ENCODE measurements at regions not wholly inside any gene's neighbourhood (a gene's known extent, or its start where the extent isn't known, plus 50 kb on each side); places are given as distances from the start of the nearest gene placed in this dataset.

DNA sequence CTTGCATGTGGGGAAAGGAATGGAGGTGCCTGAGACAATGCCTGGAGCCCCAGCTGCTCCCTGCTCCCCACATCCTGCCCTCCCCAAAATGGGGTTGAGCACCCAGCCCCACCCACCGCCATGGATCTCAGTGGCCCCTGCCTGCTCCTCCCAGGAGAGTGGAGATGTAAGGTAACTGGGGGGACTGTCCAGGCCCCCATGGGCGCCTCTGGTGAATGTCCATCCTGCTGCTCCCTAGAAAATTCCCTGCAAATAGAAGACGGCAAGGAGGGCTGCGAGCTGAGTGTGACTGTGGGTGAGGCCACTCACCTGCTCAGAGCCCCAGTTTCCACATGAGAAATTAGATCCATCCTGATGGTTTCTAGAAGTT is 101.6 kb downstream of the RAMP3 start:
- TF ChIP-seq, protein P1, sequence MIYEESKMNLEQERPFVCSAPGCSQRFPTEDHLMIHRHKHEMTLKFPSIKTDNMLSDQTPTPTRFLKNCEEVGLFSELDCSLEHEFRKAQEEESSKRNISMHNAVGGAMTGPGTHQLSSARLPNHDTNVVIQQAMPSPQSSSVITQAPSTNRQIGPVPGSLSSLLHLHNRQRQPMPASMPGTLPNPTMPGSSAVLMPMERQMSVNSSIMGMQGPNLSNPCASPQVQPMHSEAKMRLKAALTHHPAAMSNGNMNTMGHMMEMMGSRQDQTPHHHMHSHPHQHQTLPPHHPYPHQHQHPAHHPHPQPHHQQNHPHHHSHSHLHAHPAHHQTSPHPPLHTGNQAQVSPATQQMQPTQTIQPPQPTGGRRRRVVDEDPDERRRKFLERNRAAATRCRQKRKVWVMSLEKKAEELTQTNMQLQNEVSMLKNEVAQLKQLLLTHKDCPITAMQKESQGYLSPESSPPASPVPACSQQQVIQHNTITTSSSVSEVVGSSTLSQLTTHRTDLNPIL (CRISPR knock-in tag; IDR thresholded peaks at IDR 0.05; ENCODE audit: low read depth): no peak
- TF ChIP-seq, protein P2, sequence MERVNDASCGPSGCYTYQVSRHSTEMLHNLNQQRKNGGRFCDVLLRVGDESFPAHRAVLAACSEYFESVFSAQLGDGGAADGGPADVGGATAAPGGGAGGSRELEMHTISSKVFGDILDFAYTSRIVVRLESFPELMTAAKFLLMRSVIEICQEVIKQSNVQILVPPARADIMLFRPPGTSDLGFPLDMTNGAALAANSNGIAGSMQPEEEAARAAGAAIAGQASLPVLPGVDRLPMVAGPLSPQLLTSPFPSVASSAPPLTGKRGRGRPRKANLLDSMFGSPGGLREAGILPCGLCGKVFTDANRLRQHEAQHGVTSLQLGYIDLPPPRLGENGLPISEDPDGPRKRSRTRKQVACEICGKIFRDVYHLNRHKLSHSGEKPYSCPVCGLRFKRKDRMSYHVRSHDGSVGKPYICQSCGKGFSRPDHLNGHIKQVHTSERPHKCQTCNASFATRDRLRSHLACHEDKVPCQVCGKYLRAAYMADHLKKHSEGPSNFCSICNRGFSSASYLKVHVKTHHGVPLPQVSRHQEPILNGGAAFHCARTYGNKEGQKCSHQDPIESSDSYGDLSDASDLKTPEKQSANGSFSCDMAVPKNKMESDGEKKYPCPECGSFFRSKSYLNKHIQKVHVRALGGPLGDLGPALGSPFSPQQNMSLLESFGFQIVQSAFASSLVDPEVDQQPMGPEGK (CRISPR knock-in tag; IDR thresholded peaks at IDR 0.05; ENCODE audit: borderline replicate concordance): no peak

All from SK-N-SH treated with all-trans-retinoic acid at 6 μM for 48 hours (cell line).